Transverse colon (tissue), 4 donors: ENCODE measurements at regions not wholly inside any gene's neighbourhood (a gene's known extent, or its start where the extent isn't known, plus 50 kb on each side); places are given as distances from the start of the nearest gene placed in this dataset.

ENCODE experiments used
- POLR2AphosphoS5 ChIP-seq, 3 donors: sonication (generic); formaldehyde crosslinking; IDR thresholded peaks; one replicate each; pipeline ENCODE4 v1.6.1; 2016; ENCODE audit warnings: antibody characterized with exemption in 3 of 3
- TF ChIP-seq, protein P1 (sequence below), 5 experiments: fragments of 200-600 bp in 3 of 5; fragments of 450-650 bp in 2 of 5; sonication (generic) in 3 of 5; IDR thresholded peaks; 1 replicate in 2 of 5; 2 replicates in 3 of 5; pipeline ENCODE4 v1.5.1; 2016 to 2017; ENCODE audit warnings: antibody characterized with exemption in 5 of 5, inconsistent platforms in 3 of 5, mild to moderate bottlenecking in 2 of 5, moderate library complexity in 1 of 5

DNA sequence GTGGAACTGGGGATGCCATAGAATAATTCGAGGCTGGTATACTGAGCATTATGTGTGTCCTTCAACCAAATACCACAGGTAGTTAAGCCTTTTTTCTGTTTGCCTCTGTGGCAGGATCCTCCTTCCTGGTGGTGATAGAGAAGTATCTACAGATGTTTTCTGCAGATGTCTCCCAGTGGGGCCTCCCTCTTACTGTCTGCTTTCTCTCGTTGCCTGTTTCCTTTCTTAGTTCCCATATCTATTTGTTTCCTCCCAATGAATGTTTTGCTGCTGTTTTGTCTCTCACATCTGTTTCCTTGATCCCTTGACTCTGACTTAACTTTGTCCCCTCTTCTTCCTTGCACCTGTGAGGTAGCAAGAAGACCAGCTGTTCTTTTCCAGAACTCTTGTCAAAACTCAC, 130.9 kb upstream of the NUDT12 start:
- TF ChIP-seq, protein P1, sequence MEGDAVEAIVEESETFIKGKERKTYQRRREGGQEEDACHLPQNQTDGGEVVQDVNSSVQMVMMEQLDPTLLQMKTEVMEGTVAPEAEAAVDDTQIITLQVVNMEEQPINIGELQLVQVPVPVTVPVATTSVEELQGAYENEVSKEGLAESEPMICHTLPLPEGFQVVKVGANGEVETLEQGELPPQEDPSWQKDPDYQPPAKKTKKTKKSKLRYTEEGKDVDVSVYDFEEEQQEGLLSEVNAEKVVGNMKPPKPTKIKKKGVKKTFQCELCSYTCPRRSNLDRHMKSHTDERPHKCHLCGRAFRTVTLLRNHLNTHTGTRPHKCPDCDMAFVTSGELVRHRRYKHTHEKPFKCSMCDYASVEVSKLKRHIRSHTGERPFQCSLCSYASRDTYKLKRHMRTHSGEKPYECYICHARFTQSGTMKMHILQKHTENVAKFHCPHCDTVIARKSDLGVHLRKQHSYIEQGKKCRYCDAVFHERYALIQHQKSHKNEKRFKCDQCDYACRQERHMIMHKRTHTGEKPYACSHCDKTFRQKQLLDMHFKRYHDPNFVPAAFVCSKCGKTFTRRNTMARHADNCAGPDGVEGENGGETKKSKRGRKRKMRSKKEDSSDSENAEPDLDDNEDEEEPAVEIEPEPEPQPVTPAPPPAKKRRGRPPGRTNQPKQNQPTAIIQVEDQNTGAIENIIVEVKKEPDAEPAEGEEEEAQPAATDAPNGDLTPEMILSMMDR (IDR thresholded peaks at IDR 0.05): no peak
- TF ChIP-seq POLR2AphosphoS5 (IDR thresholded peaks at IDR 0.05): no peak
